HG03135 (cell line): ENCODE measurements at regions not wholly inside any gene's neighbourhood (a gene's known extent, or its start where the extent isn't known, plus 50 kb on each side); places are given as distances from the start of the nearest gene placed in this dataset.

Source experiments
- ATAC-seq: cut with Tn5 transposase; IDR thresholded peaks from one replicate; pipeline ENCODE4 v1.9.1; 2021; ENCODE audit warnings: mild to moderate bottlenecking, moderate library complexity; ENCODE audit not compliant: unreplicated experiment

DNA sequence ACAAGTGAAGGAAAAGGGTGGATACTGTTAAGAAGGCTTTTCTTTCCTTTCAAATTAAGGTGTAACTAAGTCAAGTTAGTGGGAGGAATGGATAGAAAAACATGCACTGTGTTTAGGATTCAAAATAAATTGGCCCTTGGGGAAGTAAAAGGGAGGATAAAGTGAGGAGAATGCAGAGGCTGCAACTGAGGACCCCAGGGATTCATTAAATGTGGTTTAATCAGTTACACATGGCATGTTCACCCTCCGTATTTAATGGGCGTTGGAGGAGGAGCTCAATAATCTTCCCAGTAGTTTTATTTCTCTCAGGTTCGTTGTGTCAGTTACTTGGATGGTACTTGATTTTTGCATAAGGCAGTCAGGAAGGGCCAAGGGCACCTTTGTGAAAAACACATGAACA lies 966.3 kb downstream of the JRKL start:
- no peak for ATAC-seq

DNA sequence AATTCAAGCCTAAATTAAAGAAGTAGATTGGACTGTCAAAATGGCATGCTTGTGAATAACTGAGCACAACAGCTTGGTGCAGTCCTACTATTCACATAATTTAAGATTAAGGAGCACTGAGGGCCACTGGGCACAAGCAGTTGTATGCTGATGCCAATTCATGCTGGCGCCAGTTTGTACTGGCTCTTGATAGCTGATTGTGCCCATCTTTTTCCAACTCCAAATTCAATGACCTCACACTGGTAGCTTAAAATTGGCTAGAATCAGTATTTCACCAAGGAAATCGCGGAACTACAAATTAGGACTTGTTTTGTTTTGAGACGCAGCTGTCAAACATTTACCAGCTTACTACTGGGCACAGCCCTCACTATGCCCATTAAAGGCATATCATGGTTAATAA lies 969.2 kb downstream of the JRKL start:
- no peak for ATAC-seq

DNA sequence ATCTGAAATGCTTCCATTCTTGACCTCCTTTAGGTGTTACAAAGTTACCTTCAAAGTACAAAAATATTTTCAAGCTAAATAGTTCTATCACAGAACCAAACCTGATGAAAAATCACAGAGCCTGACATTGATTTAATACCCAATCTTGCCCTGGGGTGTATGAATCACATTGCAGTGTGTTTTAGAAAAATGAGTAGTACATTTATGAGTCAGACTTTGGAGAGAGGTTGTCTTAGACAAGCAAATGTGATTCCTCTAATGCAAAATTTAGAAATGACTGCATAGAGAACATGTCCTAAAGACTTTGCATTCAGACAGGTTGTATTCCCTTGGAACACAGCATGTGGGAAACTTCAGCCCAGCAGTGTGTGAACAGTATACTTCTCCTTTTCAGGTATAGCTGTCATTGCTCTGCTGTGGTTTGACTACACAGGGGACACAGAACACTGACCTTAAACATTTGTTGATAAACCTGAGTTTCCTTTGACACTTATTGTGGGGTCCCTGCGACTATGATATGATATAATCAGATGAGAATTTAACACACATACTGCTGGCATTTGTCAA lies 972.1 kb downstream of the JRKL start:
- no peak for ATAC-seq

DNA sequence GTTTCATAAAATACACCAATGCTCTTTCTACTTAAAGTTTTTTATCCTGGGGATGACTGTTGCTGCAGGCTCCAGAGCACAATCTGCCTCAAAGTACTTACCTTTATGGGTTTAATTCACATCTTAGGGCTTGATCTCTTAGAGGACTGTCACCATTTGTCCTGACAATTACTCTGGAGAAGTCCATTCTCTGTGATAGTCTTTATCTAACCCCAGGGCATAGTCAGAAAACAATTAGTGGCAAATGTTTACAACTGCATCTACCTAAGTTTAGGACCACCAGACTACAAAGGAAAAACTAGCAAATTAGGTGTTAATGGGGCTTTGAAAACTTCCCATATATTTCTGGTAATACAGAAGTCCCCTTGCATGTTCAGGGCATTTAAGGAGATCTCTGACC lies 973.5 kb downstream of the JRKL start:
- ATAC-seq = no peak

DNA sequence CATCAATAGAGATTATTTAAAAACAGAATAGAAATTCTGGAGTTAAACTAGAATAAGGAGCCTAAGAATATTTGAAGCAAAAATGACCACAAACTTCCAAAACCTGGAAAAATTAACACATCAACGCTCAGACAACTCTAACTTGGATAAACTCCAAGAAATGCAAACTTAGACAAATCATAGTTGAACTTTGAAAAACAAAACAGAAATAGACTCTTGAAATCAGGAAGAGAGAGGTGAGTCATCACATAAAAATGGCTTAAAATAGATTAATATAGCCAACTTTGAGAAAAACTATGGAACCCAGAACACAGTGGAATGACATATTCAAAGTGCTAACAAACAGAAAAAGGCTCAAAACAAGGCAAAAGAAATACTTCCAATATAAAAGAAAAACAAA lies 974.2 kb downstream of the JRKL start:
- ATAC-seq = no peak

DNA sequence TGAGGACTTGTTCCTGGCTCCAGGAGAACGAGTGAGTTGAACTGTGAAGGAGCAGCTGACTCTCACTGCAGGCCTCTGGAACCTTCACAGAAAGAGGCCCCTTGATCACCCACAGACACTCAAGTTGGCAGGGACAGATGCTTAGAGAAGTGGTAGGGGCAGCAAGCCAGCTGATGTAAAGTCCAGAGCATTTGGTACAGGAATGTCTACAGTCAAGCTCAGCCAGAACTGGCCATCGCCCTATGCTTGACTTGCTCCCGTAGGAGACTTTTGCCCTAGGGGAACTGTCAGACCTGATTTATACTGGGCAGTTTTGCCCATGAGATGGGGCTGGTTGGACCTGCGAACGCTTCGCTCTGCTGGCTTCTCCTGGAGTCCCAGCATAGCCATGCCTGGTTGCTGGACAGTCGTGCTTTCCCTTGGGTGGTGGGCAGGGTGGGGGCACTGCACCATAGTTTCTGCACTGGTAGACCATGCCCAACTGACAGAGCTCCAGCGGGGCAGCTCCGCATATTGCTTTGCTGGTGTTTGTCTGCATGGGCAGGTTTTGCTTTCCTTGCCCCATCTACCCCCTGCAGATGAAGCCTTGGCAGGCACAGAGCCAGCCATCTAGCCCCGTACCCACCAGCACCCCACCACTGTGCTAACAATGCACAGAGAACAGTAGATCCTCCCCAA lies 977.7 kb downstream of the JRKL start:
- ATAC-seq = no peak

DNA sequence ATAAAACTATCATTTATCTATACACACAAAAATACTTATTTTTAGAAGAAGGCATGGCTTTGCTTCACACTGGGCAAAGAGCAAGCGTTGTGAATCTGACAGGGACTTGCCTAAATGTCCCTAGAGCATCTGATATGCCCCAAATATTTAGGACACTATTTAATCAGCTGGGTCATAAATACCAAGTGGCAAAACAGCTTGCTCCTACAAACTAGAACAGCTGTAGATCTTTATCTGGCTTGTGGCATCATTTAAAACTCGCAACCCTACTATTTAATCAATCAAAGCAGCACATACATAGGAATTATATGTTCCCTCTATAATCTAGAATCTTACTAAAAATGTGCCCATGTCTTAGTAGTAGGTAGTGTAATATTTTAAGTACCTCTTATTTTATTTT lies 999.5 kb downstream of the JRKL start:
- no peak for ATAC-seq

DNA sequence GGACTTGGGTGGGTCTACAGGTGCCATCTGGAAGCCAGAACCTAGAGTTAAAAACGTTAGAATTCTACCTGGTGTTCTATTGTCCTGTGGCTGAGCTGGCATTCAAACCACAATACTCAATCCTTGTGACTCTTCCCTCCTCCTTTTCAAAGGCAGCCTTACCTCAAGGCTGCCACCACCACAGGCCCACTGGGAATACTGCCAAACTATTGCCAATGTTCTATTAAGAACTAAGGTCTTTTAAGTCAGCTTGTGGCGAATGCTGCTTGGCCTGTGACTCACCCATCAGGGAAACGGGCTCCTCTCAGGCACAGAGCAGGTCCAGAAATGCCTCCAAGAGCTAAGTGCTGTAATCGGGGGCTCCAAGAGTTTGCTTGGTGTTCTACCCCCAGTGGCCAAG lies 1008.4 kb downstream of the JRKL start:
- ATAC-seq = no peak

DNA sequence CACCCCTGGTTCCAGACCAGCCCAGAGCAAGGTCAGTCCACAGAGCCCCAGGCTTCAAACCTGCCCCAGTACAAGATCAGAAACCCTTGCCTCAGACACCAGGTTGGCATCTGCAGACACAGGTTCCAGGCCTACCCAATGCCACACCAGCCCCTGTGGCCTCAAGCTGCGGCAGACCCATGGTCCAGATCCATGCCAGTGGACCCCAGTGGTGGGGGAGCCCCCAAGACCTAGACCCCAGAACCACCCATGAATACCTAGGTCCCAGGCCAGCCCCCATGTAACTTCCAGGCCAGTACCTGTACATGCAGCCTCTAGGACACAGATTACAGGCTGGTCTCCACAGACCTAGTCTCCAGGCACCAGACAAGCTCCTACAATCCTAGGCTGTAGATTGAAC lies 1019.3 kb downstream of the JRKL start:
- ATAC-seq = no peak

DNA sequence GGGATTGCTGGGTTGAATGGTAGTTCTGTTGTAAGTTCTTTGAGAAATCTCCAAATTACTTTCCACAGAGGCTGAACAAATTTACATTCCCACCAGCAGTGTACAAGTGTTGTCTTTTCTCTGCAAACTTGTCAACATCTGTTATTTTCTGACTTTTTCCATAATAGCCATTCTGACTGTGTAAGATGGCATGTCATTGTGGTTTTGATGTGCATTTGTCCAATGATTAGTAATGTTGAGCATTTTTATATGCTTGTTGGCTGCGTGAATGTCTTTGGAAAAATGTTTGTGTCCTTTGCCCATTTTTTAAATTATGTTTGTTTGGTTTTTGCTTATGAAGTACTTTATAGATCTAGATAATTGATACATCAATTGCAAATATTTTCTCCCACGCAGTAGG lies 1025.0 kb downstream of the JRKL start:
- no peak for ATAC-seq

DNA sequence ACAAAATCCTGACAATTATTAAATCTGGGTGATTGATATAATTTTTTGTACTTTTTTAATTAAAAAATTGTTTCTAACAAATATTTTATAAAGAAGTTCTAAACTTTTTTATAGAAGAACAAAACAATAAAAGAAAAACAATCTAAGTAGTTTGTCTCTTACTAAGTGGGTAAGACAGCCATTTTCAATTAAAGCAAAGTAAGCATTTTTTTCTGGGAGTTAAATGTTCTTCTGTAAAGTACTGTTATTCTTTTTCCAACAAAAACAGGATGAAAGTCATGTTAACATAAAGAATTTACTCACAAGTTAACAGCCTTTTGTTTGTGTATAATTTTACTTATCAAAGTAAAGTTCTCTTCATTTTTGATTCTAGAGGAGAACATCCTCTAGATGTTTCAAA lies 1029.9 kb downstream of the JRKL start:
- ATAC-seq = no peak

DNA sequence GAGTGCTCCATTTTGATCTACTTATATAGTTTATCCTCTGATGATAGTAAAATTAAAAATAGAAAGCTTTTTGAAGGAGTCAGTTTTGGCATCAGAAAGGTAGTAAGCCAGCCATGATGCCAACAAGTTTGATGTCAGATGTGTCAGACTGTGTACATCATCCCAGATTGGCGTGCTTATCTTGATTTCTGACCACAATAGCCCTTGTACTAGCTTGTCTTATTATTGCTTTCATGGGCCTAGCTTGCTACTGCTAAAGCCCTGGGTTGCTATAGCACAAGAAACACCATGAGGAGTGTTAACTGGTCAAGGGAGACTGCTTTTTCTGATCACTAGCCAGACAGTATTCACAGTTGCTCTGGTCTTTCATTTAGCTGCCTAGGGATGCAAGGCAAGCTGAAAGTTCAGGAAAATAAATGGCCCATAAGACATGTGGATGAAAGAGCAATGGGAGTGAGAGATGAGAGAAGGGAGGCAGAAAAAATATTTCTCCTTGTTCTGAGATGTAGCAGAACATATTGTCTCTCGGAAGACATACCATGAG lies 1038.5 kb downstream of the JRKL start:
- no peak for ATAC-seq

DNA sequence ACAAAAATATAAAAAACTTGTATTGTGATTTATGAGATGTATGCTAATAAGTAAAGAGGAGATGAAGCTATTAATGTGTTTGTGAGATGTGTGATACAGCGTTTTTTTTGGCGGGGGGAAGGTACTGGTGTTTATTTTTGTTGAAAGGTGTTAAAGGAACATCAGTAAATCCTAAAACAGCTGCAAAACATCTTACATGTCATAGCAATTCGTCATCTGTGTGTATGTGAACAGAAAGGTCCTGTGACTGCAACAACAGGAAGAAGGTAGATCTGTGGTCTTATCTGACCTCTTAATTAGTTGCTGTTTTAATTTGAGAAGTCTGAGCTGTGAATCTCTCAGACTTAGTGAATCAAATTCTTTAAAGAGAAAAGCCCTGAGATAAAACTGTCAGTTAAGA lies 1041.1 kb downstream of the JRKL start:
- ATAC-seq = no peak

DNA sequence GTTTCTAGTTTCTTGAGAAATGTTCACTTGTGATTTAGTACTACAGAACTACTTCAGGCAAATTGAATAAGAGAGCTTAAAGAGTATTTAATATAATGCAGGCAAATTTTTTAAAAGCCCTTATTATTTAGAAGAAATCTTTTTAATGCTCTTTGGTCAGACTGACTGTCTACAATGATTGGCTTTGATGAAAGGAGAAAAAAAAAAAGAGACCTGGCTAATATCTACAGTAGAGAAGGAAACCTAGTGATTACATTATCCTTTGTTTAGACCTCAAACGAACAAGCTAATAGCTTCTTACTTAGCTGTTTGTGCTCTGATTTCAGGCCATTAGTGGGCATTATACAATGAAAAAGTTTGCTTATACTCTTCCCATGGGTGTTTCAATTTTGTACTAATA lies 1043.1 kb downstream of the JRKL start:
- ATAC-seq = no peak

DNA sequence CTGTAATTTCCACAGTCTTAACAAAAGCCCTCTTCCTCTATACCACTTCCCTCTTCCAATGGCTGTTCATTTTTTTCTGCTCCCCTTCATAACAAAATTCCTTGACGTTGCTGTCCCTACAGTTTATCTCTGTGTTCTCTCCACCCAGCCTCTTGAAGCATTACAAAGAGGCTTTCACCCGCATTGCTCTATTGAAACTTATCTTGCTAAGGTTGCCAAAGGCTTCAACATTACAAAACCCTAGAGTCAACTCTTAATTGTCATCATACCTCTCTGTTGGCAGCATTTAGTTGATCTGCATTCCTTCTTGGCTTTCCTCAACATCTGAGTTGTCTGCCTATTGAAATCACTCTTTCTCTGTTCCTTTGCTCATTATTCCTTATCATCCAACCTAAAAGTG lies 1055.7 kb downstream of the JRKL start:
- ATAC-seq = no peak

DNA sequence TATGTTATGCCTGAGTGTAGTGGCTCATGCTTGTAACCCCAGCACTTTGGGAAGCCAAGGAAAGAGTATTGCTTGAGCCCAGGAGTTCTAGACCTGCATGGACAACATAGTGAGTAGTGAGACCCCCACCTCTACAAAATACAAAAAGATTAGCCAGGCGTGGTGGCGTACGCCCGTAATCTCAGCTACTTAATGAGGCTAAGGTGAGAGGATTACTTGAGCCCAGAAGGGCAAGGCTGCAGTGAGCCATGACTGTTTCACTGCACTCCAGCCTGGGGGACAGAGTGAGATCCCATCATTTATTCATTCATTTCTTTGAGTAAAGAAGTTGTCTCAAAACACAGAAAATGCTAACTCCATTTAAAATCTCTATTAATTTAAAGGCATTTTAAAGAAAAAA lies 1061.6 kb downstream of the JRKL start:
- ATAC-seq = no peak

DNA sequence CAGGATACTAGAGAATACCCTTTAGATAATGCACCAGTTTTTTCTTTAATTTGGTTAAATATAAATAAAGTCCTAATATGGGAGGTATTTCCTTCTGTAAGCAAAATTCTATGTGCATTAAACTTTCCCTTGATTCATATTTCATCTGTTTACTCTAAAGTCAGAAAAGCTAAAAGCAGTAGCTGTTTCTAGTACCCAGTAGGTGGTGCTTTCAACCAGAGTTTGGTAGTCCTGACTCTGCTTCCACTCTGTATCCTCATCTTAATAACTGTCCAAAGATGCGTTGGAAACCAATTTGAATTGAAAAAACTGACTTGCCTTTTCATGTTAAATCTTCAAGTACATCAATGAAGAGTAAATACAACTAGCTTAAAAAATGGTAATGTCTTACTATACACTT lies 1065.2 kb downstream of the JRKL start:
- ATAC-seq = no peak

DNA sequence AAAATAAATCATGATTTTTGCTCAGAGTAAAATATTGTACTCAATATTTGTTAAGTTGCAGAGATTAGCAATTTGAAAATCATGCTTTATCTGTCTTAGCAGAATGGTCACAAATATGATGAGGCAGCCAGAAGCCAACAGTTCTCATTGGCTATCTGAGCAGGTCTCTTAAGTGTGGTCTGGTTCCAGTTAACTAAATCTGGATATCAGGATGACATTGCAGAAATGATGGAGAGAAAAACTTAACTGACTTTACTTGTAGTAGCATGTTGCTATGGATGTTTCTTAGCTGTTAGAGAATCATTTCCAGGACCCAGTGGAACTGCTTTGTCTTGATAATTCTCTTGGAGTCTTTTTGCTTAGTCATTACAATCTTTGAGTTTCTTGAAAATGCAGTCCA lies 1070.3 kb downstream of the JRKL start:
- no peak for ATAC-seq

DNA sequence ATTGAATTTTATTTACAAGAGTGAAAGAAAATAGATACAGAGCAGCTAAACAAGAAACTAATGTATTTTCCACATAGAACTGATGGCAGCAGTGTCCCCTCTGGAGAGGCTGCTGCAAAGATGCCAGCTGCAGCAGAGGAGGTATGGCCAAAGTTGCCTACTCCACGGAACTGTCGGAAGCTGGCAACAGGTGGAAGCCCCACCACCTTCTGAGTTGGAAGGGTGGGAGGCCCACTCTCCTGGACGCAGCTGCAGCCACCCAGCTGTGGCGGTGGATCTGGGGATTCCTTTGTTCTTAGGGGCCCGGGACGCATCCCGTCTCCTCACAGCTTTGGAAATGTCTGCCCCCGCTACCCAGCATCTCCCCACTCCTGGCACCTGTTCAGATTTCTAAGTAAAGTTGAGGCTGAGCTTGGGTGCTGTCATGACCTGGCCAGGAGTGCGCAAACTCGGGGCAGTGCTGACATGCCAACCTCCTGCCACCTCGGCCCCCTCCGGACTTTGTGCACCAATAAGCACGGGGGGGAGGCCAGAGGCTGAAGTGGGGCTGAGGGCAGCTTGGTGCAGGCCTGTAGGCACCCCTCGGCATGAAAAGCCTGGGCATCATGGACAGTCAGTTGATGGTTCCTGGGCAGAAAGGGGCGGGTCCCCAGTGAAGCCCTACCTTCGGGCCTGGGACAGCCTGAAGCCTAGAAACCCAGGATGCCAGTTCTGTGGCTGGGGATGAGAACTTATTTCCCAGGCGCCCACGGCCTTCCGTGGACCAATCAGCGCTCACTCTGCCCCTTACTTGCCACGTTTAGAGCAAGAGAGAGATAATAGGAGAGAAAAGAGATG lies 1071.4 kb downstream of the JRKL start:
- no peak for ATAC-seq

DNA sequence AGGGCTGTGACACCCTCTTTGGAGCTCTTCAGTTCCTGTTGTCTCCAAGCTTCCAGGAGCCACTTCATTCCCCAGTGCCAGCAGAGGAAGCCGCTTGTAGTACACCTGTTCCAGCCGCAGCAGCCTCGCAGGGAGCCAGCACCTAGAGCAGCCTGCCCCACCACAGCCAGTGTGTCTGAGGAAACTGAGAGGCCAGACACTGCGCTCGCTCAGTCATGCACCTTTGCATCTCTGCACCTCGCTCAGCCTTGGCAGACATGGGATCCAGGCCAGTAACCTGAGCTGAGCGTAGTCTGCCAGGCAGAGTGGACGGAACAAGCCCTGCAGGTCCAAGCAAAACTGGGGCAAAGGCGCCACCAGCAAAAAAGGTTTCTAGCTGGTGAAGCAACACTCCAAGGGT lies 1072.1 kb downstream of the JRKL start:
- no peak for ATAC-seq

DNA sequence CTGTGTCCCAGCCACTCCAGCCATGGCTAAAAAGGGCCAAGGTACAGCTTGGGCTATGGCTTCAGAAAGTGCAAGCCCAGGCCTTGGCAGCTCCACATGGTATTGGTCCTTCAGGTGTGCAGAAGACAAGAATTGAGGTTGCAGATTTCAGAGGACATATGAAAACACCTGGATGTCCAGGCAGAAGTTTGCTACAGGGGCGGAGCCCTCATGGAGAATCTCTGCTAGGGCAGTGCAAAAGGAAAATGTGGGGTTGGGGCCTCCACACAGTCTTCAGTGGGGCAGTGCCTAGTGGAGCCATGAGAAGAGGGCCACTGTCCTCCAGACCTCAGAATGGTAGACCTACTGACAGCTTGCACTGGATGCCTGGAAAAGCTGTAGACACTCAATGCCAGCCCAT lies 1074.1 kb downstream of the JRKL start:
- ATAC-seq = no peak

DNA sequence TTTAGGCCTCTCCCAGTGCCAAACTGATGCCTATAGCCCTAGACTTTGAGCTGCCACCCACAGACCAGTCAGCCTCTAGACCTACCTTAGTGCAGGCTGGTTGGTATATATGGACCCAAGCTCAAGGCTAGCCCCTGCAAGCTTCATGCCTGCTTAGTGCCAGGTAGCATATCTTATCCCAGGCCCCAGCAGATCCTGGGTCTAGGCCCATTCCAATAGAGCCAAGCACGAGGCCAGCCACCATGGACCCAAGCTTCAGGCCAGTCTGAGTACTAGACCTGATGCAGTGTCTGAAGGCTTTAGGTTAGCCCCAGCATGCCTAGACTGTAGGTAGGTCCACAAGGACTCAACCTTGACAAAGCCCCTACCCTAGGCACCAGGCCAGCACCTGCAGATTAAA lies 1081.7 kb downstream of the JRKL start:
- no peak for ATAC-seq
